GM19372 (cell line): ENCODE measurements at regions not wholly inside any gene's neighbourhood (a gene's known extent, or its start where the extent isn't known, plus 50 kb on each side); places are given as distances from the start of the nearest gene placed in this dataset.
"Not testable (repeated sequence)": the region's sequence is repeated elsewhere in the genome, so short reads cannot be mapped to it uniquely, and the experiment has no call there.

Experiments
- ATAC-seq: cut with Tn5 transposase; IDR thresholded peaks from one replicate; pipeline ENCODE4 v1.9.1; 2021; ENCODE audit warnings: mild to moderate bottlenecking, low read depth, moderate library complexity; ENCODE audit not compliant: unreplicated experiment

DNA sequence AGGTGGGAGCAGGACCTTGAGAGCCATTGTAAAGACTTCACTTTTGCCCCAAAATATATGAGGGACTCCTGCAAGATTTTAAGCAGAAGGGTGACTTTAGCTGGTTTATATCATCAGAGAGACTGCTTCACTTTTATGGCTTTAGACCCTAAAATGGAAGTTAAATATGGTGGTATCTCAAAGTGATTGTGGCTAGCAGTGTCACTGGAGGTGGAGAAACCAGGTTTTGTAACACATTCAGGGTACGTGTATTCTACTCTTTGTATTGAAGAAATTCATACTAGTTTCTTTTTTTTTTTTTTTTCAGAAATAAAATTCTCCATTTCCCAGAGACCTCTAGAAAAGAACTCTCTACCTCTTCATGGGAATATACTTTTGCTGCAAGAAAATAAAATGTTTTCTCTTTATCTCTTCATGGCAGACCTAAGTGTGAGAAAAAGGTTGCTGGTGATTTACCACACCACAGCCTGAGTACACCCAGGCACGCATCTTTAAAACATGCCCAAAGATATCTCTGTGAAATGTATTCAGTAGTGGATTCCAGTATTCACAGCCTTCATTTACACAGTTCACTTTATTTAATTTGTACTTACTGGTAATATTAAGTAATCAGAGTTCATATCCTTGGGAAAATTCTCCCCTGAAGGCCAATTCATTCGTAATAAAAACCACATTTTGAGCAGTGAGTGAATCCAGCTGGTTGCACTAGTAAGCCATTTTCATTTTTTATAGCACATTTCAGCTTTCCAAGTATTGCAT lies 74.3 kb upstream of the GUCY1A1 start:
- ATAC-seq: no peak

- ATAC-seq: no peak
Measured at GRCh38 chr4:155591738-155592143, 74.9 kb upstream of the GUCY1A1 start.

- no peak for ATAC-seq
Measured at GRCh38 chr4:155590796-155591585, 75.7 kb upstream of the GUCY1A1 start.

- no peak for ATAC-seq
Measured at GRCh38 chr4:155588437-155588836, 78.2 kb upstream of the GUCY1A1 start.

- no peak for ATAC-seq
Measured at GRCh38 chr4:155587766-155588165, 78.9 kb upstream of the GUCY1A1 start.

DNA sequence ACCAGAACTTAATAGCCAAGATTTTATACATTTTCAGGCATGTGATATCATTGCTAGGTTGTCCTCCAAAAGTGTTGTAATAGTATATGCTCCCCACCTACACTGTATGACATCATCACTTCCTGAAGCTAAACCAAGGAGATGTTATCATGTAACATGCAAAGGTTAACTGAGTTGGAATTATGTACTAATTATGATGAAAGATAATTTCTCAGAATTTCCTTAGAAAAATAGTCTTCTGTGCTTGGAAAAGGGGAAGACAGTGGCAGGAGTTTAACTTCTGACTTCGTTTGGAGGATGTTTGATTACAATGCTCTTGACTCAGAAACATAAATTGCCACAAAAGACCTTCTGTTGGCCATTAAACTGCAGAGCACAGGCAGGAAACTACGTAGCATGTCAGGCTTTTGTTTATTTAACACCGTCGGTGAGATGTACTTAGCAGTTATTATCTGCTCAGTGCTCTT lies 83.6 kb upstream of the GUCY1A1 start:
- no peak for ATAC-seq

- no peak for ATAC-seq
Measured at GRCh38 chr4:155582041-155582440, 84.6 kb upstream of the GUCY1A1 start.

DNA sequence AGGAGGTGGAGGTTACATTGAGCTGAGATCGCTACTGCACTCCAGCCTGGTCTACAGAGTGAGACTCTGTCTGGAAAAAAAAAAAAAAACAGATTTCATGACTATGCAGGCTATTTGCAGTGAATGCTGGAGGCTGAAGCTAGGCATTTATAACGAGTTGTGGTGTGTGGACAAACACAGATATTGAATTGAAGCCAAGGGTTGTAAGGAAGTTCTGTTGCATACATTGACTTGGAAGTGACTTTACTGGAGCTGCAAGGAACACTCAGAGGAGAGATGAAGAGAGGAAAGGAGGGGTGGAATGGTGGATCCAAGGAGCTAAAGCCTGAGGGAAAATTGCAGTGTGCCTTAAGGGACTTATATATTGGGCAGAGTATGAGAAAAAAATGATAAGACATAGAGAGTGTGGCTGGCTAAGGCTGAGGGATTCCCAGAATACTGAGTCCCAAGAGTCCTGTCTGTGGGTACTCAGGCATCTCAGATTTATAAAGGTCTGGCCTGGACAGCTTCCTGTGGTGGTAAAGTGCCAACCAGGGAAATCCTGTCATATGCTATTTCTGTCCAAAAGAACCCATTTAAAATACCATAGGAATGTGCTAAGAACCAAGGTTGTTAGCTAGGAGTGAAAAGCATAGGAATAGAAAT lies 87.8 kb upstream of the GUCY1A1 start:
- ATAC-seq: no peak

DNA sequence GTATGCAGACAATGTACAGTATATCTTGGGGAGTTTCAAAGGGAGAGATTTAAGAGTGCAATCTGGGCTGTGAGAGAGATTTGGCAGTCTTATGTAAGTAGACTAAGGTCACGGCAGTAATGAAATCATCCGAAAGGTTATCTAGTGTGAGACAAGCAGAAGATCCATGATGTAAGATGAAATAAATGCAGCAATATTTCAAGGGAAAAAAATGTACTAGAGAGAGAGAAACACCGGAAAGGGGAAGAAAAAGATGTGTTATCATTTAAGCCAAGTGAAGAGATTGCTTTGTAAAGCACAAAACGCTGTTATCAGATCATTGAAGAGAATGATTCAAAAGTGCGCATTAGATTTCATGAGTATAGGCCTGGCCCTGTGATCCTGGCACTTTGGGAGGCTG lies 88.4 kb upstream of the GUCY1A1 start:
- no peak for ATAC-seq

- not testable (repeated sequence) for ATAC-seq
Measured at GRCh38 chr4:155574329-155574728, 92.3 kb upstream of the GUCY1A1 start.

- ATAC-seq: no peak
Measured at GRCh38 chr4:155573126-155573525, 93.5 kb upstream of the GUCY1A1 start.

GRCh38 chr4:155572106-155572703 lies 94.4 kb upstream of the GUCY1A1 start:
- ATAC-seq: no peak

DNA sequence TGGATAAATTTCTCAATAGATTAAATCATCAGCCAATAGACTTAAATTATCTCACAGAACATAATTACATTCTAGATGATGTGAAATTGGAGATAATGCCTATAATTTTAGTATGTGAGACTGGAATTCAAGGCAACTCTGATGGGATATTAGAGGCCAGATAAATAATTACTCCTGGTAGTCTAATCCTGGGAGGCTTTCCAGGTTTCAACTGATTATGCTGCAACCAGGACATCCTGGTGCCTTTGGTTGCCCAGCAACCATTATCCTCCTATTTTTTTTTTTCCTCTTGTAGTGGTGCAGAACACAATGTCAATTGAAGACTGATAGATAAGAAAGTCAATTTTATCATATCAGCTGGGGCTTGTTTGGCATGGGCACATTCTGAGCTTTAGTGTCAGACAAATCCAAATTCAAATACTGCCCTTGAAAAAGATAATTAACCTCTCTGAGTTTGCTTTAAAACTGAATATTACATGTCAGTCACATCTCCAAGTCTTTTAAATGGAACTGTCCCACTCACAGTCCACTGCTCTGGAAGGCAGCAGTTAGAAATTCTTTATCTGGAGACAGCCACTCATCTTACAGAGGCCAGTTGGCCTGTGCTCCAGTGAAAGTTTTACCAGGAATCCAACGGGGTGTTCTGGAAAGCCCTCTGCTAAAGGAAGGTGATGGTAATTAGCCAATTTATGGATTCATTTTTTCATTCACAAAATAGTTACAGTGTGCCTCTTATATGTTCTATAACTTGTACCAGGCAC lies 95.3 kb upstream of the GUCY1A1 start:
- ATAC-seq: no peak

DNA sequence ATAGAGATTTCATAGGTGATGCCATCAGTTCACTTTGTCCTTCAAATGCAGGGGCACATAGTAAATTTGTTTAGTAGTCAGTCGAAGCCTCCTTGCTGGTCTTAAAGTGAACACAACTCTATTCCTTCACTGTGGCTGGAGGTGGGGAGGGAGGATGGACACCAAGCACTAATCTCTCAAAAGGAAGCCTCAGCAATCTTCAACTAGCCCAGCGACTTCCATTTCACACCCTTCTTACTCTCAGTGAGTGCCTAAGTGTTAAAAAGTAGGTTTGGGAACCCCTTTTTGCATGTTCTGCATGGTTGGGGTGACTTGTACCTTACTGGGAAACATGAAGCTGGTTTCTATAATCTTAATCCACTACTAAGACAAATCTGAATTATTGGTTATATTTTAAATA lies 96.0 kb upstream of the GUCY1A1 start:
- ATAC-seq: no peak

GRCh38 chr4:155569960-155570515 lies 96.6 kb upstream of the GUCY1A1 start:
- ATAC-seq: no peak

DNA sequence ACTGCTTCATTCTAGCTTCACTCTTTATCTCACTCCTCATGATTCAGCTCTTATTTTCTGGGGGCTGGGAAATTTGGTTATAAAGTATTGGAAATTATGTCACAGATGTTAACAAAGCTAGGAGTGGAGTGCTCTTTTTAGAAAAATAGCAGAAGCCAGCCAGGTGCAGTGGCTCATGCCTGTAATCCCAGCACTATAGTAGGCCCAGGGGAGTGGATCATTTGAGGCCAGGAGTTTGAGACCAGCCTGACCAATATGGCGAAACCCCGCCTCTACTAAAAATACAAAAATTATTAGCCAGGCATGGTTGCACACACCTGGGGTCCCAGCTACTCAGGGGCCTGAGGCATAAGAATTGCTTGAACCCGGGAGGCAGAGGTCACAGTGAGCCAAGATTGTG lies 97.2 kb upstream of the GUCY1A1 start:
- no peak for ATAC-seq

DNA sequence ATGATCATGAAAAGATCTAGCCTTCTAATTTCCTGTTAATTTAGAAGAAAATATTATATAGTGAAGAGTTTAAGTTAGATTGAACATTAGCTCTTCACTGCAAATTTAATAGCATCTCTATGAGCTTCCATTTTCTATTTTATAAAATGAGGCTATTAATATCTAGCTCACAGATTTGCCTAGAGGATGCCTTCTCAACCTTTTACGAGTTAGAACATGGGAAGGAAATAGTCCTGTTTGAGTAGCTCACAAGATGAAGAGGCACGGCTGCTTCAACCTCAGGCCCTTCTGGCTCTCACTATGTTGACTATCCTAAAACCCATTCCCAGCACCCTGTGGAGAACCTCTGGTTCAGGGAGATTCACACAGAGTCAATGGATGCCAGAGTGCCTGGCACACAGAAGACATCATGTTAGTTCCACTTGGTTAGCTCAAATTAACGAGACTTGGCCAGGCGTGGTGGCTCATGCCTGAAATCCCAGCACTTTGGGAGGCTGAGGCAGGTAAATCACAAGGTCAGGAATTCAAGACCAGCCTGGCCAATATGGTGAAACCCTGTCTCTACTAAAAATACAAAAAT lies 97.9 kb upstream of the GUCY1A1 start:
- no peak for ATAC-seq

DNA sequence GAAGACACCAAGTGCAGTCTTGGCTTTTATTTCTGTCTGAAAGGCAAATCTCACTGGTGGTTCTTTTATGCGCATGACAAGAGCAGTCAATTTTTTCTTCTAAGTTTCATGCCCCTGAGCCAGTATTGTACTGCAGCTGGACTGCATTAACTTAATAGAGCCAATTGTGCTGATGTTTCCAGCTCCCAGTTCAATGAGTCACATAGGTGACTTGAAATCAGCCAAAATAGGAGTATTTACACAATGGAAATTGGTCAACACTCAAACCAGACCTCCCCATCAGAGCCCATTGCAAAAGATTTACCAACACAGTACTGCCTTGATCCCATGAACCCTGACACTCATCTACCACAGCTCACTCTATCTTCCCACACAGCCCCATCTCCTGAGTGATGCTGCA lies 100.3 kb upstream of the GUCY1A1 start:
- no peak for ATAC-seq

DNA sequence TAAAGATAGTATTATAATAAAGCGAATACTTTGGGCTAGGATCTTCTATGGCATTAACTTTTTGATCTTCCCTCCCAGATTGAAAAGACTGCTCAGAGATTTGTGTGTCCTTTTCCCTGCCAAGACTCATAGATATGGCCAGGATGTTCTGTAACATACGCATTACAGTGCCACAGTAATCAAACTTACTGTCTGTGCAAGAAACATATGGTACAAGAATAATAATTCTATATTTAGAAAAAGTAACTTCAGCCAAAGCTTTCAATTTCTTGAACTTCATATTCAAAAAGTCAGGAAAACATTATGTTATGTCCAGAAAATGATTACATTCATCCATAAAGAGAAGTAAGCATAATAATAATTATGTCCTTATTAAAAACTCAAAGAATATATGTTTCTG lies 100.9 kb upstream of the GUCY1A1 start:
- ATAC-seq: no peak

DNA sequence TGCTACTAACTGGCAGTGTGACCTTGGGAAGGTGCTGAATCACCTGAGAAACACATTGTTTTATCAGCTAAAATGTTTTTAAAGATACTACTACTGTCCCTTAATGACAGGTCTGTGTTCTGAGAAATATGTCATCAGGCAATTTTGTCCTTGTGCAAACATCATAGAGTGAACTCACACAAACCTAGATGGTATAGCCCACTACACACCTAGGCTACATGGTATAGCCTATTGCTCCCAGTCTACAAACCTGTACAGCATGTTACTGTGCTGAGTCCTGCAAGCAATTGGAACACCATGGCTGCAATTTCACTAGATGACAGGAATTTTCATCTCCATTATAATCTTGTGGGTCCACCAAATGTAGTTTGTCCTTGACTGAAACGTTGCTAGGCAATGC lies 101.3 kb upstream of the GUCY1A1 start:
- ATAC-seq: no peak
